BJ (cell line): ENCODE measurements at regions not wholly inside any gene's neighbourhood (a gene's known extent, or its start where the extent isn't known, plus 50 kb on each side); places are given as distances from the start of the nearest gene placed in this dataset.

Experiments
- CTCF ChIA-PET: fragments of 350-600 bp; formaldehyde crosslinking; extraction: SDS; loops from one replicate; lab custom pipeline; 2021; ENCODE audit warnings: antibody characterized with exemption, inconsistent platforms; lab: Yijun Ruan, JAX
- POLR2A ChIA-PET: fragments of 300-600 bp; sonication (Branson Sonifier 250); formaldehyde crosslinking; extraction: SDS; loops from one replicate; lab custom pipeline; 2021; ENCODE audit warnings: antibody characterized with exemption; lab: Charles Lee
- DNase-seq: peaks from one replicate; pipeline ENCODE4 v3.0.0-alpha.2; 2011; ENCODE audit warnings: low read depth
- H3K27me3 ChIP-seq: 2 replicates; pipeline ENCODE4 v1.6.0; 2011; ENCODE audit warnings: low read length; ENCODE audit not compliant: control insufficient read depth, insufficient read depth
- H3K36me3 ChIP-seq: 2 replicates; pipeline ENCODE4 v1.5.1; 2011; ENCODE audit warnings: low read length; ENCODE audit not compliant: control insufficient read depth, insufficient read depth
- H3K4me3 ChIP-seq: 2 replicates; pipeline ENCODE4 v1.5.1; 2011; ENCODE audit warnings: low read depth, mild to moderate bottlenecking, control low read depth, low read length
- TF ChIP-seq, protein P1 (sequence below): IDR thresholded peaks from 2 replicates; pipeline ENCODE4 v1.5.1; 2011; ENCODE audit warnings: low read depth, mild to moderate bottlenecking, control low read depth, inconsistent platforms, low read length, moderate library complexity; ENCODE audit not compliant: insufficient read depth

DNA sequence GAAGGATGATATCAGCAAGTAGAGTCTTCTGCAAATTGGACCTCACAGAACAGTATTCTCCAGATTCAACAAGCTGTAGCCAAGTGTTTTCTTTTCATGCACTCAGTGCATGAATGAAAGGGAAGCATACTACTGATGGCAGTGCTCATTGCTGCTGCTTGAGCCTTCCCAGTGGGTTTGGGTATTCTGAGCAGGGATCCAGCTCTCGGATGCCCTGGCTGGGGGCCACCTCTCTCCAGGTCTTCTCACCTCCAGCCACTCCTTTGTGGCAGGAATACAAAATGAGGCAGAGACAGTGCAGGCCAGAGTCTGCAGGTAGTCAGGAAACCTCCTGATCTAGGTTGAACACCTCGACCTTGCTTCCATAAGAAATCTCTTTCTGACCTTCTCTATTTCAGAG, 390.4 kb upstream of the CELF4 start:
- Histone ChIP-seq H3K4me3 (no peak overlapping the region), H3K36me3 (no peaks in the 10 kb centered on the region), H3K27me3 (no peaks in the 10 kb centered on the region)
- ChIA-PET POLR2A (no interaction called here), CTCF (no interaction called here)
- no peak for DNase-seq
- TF ChIP-seq, protein P1, sequence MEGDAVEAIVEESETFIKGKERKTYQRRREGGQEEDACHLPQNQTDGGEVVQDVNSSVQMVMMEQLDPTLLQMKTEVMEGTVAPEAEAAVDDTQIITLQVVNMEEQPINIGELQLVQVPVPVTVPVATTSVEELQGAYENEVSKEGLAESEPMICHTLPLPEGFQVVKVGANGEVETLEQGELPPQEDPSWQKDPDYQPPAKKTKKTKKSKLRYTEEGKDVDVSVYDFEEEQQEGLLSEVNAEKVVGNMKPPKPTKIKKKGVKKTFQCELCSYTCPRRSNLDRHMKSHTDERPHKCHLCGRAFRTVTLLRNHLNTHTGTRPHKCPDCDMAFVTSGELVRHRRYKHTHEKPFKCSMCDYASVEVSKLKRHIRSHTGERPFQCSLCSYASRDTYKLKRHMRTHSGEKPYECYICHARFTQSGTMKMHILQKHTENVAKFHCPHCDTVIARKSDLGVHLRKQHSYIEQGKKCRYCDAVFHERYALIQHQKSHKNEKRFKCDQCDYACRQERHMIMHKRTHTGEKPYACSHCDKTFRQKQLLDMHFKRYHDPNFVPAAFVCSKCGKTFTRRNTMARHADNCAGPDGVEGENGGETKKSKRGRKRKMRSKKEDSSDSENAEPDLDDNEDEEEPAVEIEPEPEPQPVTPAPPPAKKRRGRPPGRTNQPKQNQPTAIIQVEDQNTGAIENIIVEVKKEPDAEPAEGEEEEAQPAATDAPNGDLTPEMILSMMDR = no peak

DNA sequence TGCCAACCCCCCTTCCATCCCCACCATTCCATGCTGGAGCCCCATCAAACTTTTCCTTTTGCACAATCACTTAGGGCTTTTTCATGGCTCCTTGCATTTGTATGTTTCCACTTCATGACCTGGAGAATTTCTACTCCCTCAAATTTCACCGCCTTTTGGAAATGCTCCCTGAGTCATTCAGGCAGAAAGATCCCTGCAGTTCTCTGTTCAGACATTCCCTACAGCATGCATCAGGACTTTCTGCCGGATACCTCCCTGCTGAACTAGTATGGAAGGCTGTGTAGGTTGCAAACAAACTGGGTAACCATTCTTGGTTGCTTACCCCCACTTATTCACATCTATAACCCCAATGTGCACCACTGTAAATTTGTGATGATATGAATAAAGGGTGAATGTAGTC, 389.6 kb upstream of the CELF4 start:
- TF ChIP-seq, protein P1 = no peak
- ChIA-PET CTCF (no interaction called here), POLR2A (no interaction called here)
- H3K27me3 ChIP-seq = no peaks in the 10 kb centered on the region
- no peaks in the 10 kb centered on the region for H3K36me3 ChIP-seq
- no peak overlapping the region for H3K4me3 ChIP-seq
- no peak for DNase-seq

DNA sequence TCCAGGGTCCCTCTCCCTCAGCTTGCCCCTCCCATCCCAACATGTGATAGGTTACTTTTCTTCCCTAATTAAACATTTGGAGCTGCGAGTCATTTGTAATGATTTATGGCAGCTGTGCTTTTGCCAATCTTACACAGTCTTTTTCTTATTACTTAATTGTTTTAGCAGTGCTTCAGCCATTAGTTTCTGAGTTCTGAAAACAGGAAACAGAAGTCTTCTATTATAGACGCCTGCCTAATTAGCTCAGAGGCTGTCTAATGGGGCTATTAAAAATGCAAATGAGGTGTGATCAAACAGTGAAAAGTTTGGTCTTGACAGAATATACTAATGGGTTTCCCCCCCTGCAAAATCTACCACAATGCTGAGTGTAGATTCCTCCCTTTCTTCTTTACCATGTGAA, 388.3 kb upstream of the CELF4 start:
- no peak overlapping the region for H3K4me3 ChIP-seq
- no peaks in the 10 kb centered on the region for H3K27me3 ChIP-seq
- POLR2A ChIA-PET = no interaction called here
- CTCF ChIA-PET = no interaction called here
- TF ChIP-seq, protein P1 = no peak
- no peaks in the 10 kb centered on the region for H3K36me3 ChIP-seq
- no peak for DNase-seq

DNA sequence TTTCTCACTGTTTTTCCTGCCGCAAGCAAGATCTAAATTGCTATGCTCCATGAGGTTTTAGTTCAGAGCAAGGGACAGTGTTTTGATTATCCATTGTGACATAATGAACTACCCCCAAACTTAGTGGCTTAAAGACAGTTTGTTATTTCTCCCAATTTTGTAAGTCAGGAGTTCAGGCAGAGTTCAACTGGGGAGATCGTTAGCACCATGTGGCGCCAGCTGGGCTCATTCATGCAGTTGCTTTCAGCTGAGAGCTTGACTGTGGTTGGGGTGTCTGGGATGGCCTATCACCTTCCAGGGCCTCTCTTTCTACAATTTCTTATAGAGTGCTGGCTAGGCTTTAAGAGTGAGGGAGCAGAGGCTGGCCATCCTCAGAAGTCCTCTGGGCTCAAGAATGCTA, 382.9 kb upstream of the CELF4 start:
- no peaks in the 10 kb centered on the region for H3K27me3 ChIP-seq
- TF ChIP-seq, protein P1 = no peak
- DNase-seq = no peak
- H3K36me3 ChIP-seq = no peaks in the 10 kb centered on the region
- POLR2A ChIA-PET = no interaction called here
- no peak overlapping the region for H3K4me3 ChIP-seq
- CTCF ChIA-PET = no interaction called here

DNA sequence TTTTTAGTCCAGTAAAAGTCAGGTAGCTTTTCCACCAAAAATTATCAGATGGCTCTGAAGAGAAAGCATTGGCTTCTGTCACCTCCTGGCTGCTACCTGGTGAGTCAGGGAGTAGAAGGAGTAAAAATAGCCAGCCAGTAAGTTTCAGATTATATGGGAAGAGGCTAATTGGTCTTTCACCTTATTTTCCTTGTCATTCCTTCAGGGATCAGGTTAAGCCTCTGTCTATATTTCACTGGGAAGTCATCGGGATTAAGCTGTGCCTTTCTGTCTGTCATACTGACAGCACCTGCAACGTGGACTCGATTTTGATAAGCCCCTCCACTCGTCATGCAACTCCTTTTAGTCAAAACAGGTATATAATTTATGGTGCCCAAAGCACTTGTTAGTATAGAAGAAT, 380.7 kb upstream of the CELF4 start:
- H3K36me3 ChIP-seq = no peaks in the 10 kb centered on the region
- CTCF ChIA-PET = no interaction called here

More for the DNA sequence above, 380.7 kb upstream of the CELF4 start:
- no peaks in the 10 kb centered on the region for H3K27me3 ChIP-seq
- no peak overlapping the region for H3K4me3 ChIP-seq
- TF ChIP-seq, protein P1 = no peak
- POLR2A ChIA-PET = no interaction called here
- DNase-seq = no peak
